GM19395 (cell line): ENCODE measurements at regions not wholly inside any gene's neighbourhood (a gene's known extent, or its start where the extent isn't known, plus 50 kb on each side); places are given as distances from the start of the nearest gene placed in this dataset.
A peak's percentile ranks its signal among the peaks of the same experiment; 100 is the strongest.
"Not testable (repeated sequence)": the region's sequence is repeated elsewhere in the genome, so short reads cannot be mapped to it uniquely, and the experiment has no call there.

Experiments
- ATAC-seq: cut with Tn5 transposase; IDR thresholded peaks from one replicate; pipeline ENCODE4 v1.9.1; 2021; ENCODE audit warnings: mild to moderate bottlenecking, moderate library complexity; ENCODE audit not compliant: unreplicated experiment

GRCh38 chr18:59057493-59057795 lies 82.2 kb upstream of the SEC11C start:
- no peak for ATAC-seq

GRCh38 chr18:59057969-59058368 lies 81.7 kb upstream of the SEC11C start:
- ATAC-seq: no peak

GRCh38 chr18:59059140-59059539 lies 80.5 kb upstream of the SEC11C start:
- ATAC-seq: no peak

- no peak for ATAC-seq
Observed at GRCh38 chr18:59060551-59060950, 79.1 kb upstream of the SEC11C start.

GRCh38 chr18:59061914-59062642 lies 77.6 kb upstream of the SEC11C start:
- ATAC-seq: no peak

- no peak for ATAC-seq
Observed at GRCh38 chr18:59062643-59063006, 77.1 kb upstream of the SEC11C start.

GRCh38 chr18:59063300-59063906 lies 76.3 kb upstream of the SEC11C start:
- no peak for ATAC-seq

GRCh38 chr18:59063912-59064311 lies 75.8 kb upstream of the SEC11C start:
- ATAC-seq: no peak

- ATAC-seq: no peak
Observed at GRCh38 chr18:59065684-59066083, 74.0 kb upstream of the SEC11C start.

- ATAC-seq: no peak
Observed at GRCh38 chr18:59067873-59068272, 71.8 kb upstream of the SEC11C start.

- no peak for ATAC-seq
Observed at GRCh38 chr18:59068276-59069071, 71.2 kb upstream of the SEC11C start.

- peak; percentile 75 for ATAC-seq
Observed at GRCh38 chr18:59070181-59070912, 69.3 kb upstream of the SEC11C start.

GRCh38 chr18:59072727-59073421 lies 66.8 kb upstream of the SEC11C start:
- ATAC-seq: peak; percentile 54

GRCh38 chr18:59075923-59076322 lies 63.8 kb upstream of the SEC11C start:
- no peak for ATAC-seq

- no peak for ATAC-seq
Observed at GRCh38 chr18:59079264-59079663, 60.4 kb upstream of the SEC11C start.

- not testable (repeated sequence) for ATAC-seq
Observed at GRCh38 chr18:59079687-59080501, 59.8 kb upstream of the SEC11C start.

- no peak for ATAC-seq
Observed at GRCh38 chr18:59083136-59083818, 56.4 kb upstream of the SEC11C start.

GRCh38 chr18:59085126-59085794 lies 54.4 kb upstream of the SEC11C start:
- no peak for ATAC-seq

- no peak for ATAC-seq
Observed at GRCh38 chr18:59085797-59086196, 53.9 kb upstream of the SEC11C start.
